GM23338 (cell line): ENCODE measurements at regions not wholly inside any gene's neighbourhood (a gene's known extent, or its start where the extent isn't known, plus 50 kb on each side); places are given as distances from the start of the nearest gene placed in this dataset.

Source experiments
- CREB1 ChIP-seq: fragments of 250-450 bp; sonication (Bioruptor Pico); IDR thresholded peaks from 2 replicates; pipeline ENCODE4 v1.5.0; 2020; ENCODE audit warnings: low read depth, mild to moderate bottlenecking, moderate library complexity
- CTCF ChIP-seq, 2 experiments: fragments of 200-600 bp in 1 of 2; sonication (generic) in 1 of 2; conservative IDR thresholded peaks; 2 replicates each; pipeline versions ENCODE4 v1.5.1 to v1.6.1; 2016 to 2017; ENCODE audit warnings: antibody characterized with exemption in 2 of 2, low read depth in 2 of 2, mild to moderate bottlenecking in 2 of 2, moderate library complexity in 1 of 2
- ETS1 ChIP-seq: IDR thresholded peaks from 2 replicates; pipeline ENCODE4 v1.6.1; 2016; ENCODE audit warnings: antibody characterized with exemption
- EZH2 ChIP-seq: fragments of 200-600 bp; sonication (generic); IDR thresholded peaks from one replicate; pipeline ENCODE4 v1.8.0; 2017; ENCODE audit warnings: antibody characterized with exemption, mild to moderate bottlenecking, low read depth; ENCODE audit not compliant: unreplicated experiment
- EZH2phosphoT487 ChIP-seq: fragments of 200-600 bp; sonication (generic); IDR thresholded peaks from one replicate; pipeline ENCODE4 v1.8.1; 2018; ENCODE audit warnings: antibody characterized with exemption; ENCODE audit not compliant: unreplicated experiment
- JUNB ChIP-seq: IDR thresholded peaks from one replicate; pipeline ENCODE4 v1.6.1; 2016; ENCODE audit warnings: antibody characterized with exemption; ENCODE audit not compliant: unreplicated experiment
- NANOG ChIP-seq: IDR thresholded peaks from 2 replicates; pipeline ENCODE4 v1.6.1; 2016; ENCODE audit warnings: antibody characterized with exemption, borderline replicate concordance
- POLR2AphosphoS5 ChIP-seq: IDR thresholded peaks from 2 replicates; pipeline ENCODE4 v1.6.1; 2016; ENCODE audit warnings: antibody characterized with exemption, low read depth
- REST ChIP-seq: IDR thresholded peaks from one replicate; pipeline ENCODE4 v1.6.1; 2018; ENCODE audit warnings: antibody characterized with exemption; ENCODE audit not compliant: unreplicated experiment
- STAT1 ChIP-seq: IDR thresholded peaks from one replicate; pipeline ENCODE4 v1.6.1; 2016; ENCODE audit warnings: antibody characterized with exemption; ENCODE audit not compliant: unreplicated experiment
- ZNF331 ChIP-seq: fragments of 250-450 bp; sonication (Bioruptor Pico); IDR thresholded peaks from 2 replicates; pipeline ENCODE4 v1.5.0; 2020; ENCODE audit warnings: low read depth, mild to moderate bottlenecking, moderate library complexity
- ZNF462 ChIP-seq: fragments of 250-450 bp; sonication (Bioruptor Pico); IDR thresholded peaks from 2 replicates; pipeline ENCODE4 v1.5.0; 2020; ENCODE audit warnings: mild to moderate bottlenecking, moderate library complexity

GRCh38 chr2:19719540-19719939, 182.2 kb downstream of the TTC32 start:
- TF ChIP-seq JUNB (no peak), POLR2AphosphoS5 (no peak), CTCF (conservative IDR thresholded peaks at IDR 0.05; ENCODE audit: low read depth in 2 of 2) (no peak), NANOG (no peak), EZH2phosphoT487 (no peak), EZH2 (no peak), CREB1 (CRISPR knock-in tag) (no peak), REST (no peak), ETS1 (no peak), STAT1 (no peak), ZNF331 (CRISPR knock-in tag) (no peak), ZNF462 (CRISPR knock-in tag) (no peak)
